ENCODE measurements at regions not wholly inside any gene's neighbourhood (a gene's known extent, or its start where the extent isn't known, plus 50 kb on each side); places are given as distances from the start of the nearest gene placed in this dataset.

GRCh38 chr3:6177417-6177816, 683.5 kb upstream of the GRM7 start:
- DNase-seq (ENCODE audit: low read depth in 2 of 2) = no peak

GRCh38 chr3:6179761-6180160, 681.2 kb upstream of the GRM7 start:
- DNase-seq (ENCODE audit: low read depth in 2 of 2) = no peak

GRCh38 chr3:6180171-6180570, 680.7 kb upstream of the GRM7 start:
- no peak for DNase-seq (ENCODE audit: low read depth in 2 of 2)

- DNase-seq (ENCODE audit: low read depth in 2 of 2) = no peak
These were observed 678.4 kb upstream of the GRM7 start for GRCh38 chr3:6182476-6182875.

GRCh38 chr3:6182909-6183308, 678.0 kb upstream of the GRM7 start:
- no peak for DNase-seq (ENCODE audit: low read depth in 2 of 2)

GRCh38 chr3:6189384-6189783, 671.5 kb upstream of the GRM7 start:
- no peak for DNase-seq (ENCODE audit: low read depth in 2 of 2)

GRCh38 chr3:6204891-6205290, 656.0 kb upstream of the GRM7 start:
- DNase-seq (ENCODE audit: low read depth in 2 of 2) = no peak

- DNase-seq (ENCODE audit: low read depth in 2 of 2) = no peak
These were observed 644.5 kb upstream of the GRM7 start for GRCh38 chr3:6216135-6217026.

- no peak for DNase-seq (ENCODE audit: low read depth in 2 of 2)
These were observed 640.5 kb upstream of the GRM7 start for GRCh38 chr3:6220447-6220846.

GRCh38 chr3:6222069-6222468, 638.8 kb upstream of the GRM7 start:
- DNase-seq (ENCODE audit: low read depth in 2 of 2) = no peak

- no peak for DNase-seq (ENCODE audit: low read depth in 2 of 2)
These were observed 637.3 kb upstream of the GRM7 start for GRCh38 chr3:6223572-6223971.

GRCh38 chr3:6228958-6229683, 631.8 kb upstream of the GRM7 start:
- no peak for DNase-seq (ENCODE audit: low read depth in 2 of 2)

- no peak for DNase-seq (ENCODE audit: low read depth in 2 of 2)
These were observed 631.0 kb upstream of the GRM7 start for GRCh38 chr3:6229778-6230410.

GRCh38 chr3:6242104-6242503, 618.8 kb upstream of the GRM7 start:
- DNase-seq (ENCODE audit: low read depth in 2 of 2) = no peak

GRCh38 chr3:6248528-6248927, 612.4 kb upstream of the GRM7 start:
- DNase-seq (ENCODE audit: low read depth in 2 of 2) = no peak

- no peak for DNase-seq (ENCODE audit: low read depth in 2 of 2)
These were observed 611.2 kb upstream of the GRM7 start for GRCh38 chr3:6249679-6250078.

GRCh38 chr3:6250167-6250566, 610.7 kb upstream of the GRM7 start:
- DNase-seq (ENCODE audit: low read depth in 2 of 2) = no peak

- DNase-seq (ENCODE audit: low read depth in 2 of 2) = no peak
These were observed 609.1 kb upstream of the GRM7 start for GRCh38 chr3:6251612-6252400.

- DNase-seq (ENCODE audit: low read depth in 2 of 2) = no peak
These were observed 606.4 kb upstream of the GRM7 start for GRCh38 chr3:6254490-6254889.

GRCh38 chr3:6255229-6255628, 605.7 kb upstream of the GRM7 start:
- no peak for DNase-seq (ENCODE audit: low read depth in 2 of 2)

GRCh38 chr3:6260551-6261191, 600.2 kb upstream of the GRM7 start:
- no peak for DNase-seq (ENCODE audit: low read depth in 2 of 2)

Measured in stimulated activated CD8-positive, alpha-beta memory T cell treated with anti-CD3 and anti-CD28 coated beads, Interleukin-7, amount 100 ng/mL, for 1 hour (primary cell).